ENCODE measurements at regions not wholly inside any gene's neighbourhood (a gene's known extent, or its start where the extent isn't known, plus 50 kb on each side); places are given as distances from the start of the nearest gene placed in this dataset.

GRCh38 chr7:114112806-114113205 is 194.0 kb upstream of the PPP1R3A start:
- DNase-seq (ENCODE audit: low read depth, low spot score) = no peak
- Histone ChIP-seq H3K9me1 (ENCODE audit: control insufficient read depth, extremely low read depth, insufficient read depth, low read length) (no peaks in the 10 kb centered on the region), H3K4me3 (ENCODE audit: control insufficient read depth in 2 of 3, extremely low read depth in 1 of 3, insufficient read depth in 2 of 3, low read depth in 1 of 3, low read length in 3 of 3) (no peak overlapping the region), H3K9me3 (ENCODE audit: control insufficient read depth, low read depth, low read length) (no peaks in the 10 kb centered on the region), H3K4me2 (ENCODE audit: control insufficient read depth, extremely low read depth, insufficient read depth, low read depth, low read length) (no peak overlapping the region), H2AFZ (ENCODE audit: control insufficient read depth, low read length) (no peak overlapping the region), H3K27ac (ENCODE audit: control insufficient read depth, insufficient read depth, low read length) (no peak overlapping the region), H3K9ac (ENCODE audit: control insufficient read depth, extremely low read depth, insufficient read depth, low read length) (no peak overlapping the region), H3K4me1 (ENCODE audit: control insufficient read depth, extremely low read depth, insufficient read depth, low read length) (no peaks in the 10 kb centered on the region), H3K36me3 (ENCODE audit: control insufficient read depth in 2 of 2, extremely low read depth in 1 of 2, insufficient read depth in 2 of 2, low read length in 2 of 2) (no peaks in the 10 kb centered on the region), H3K79me2 (ENCODE audit: control insufficient read depth, insufficient read depth, low read length) (no peaks in the 10 kb centered on the region), H4K20me1 (ENCODE audit: control insufficient read depth, extremely low read depth, insufficient read depth, low read length) (no peaks in the 10 kb centered on the region), H3K27me3 (ENCODE audit: control insufficient read depth, extremely low read depth, insufficient read depth, low read length) (no peaks in the 10 kb centered on the region)
- no peak for TF ChIP-seq CTCF (optimal IDR thresholded peaks at IDR 0.05 in 1 of 3, IDR thresholded peaks at IDR 0.05 in 1 of 3, conservative IDR thresholded peaks at IDR 0.05 in 1 of 3; ENCODE audit: extremely low read depth in 1 of 3, insufficient read depth in 2 of 3, low read length in 3 of 3)
- no peak for TF ChIP-seq EZH2 (IDR thresholded peaks at IDR 0.05; ENCODE audit: low read length)
- dilution Hi-C loops (cut with MboI; ENCODE audit: extremely low pct_ligation_motif_present, low sequenced_read_pairs) = no loop called here
- FAIRE-seq = no peak

- dilution Hi-C loops (cut with MboI; ENCODE audit: extremely low pct_ligation_motif_present, low sequenced_read_pairs) = no loop called here
- H3K4me3 ChIP-seq (ENCODE audit: control insufficient read depth in 2 of 3, extremely low read depth in 1 of 3, insufficient read depth in 2 of 3, low read depth in 1 of 3, low read length in 3 of 3) = no peak overlapping the region
- no peaks in the 10 kb centered on the region for H3K9me1 ChIP-seq (ENCODE audit: control insufficient read depth, extremely low read depth, insufficient read depth, low read length)
- no peak overlapping the region for H3K9ac ChIP-seq (ENCODE audit: control insufficient read depth, extremely low read depth, insufficient read depth, low read length)
- no peaks in the 10 kb centered on the region for H3K9me3 ChIP-seq (ENCODE audit: control insufficient read depth, low read depth, low read length)
- H3K27me3 ChIP-seq (ENCODE audit: control insufficient read depth, extremely low read depth, insufficient read depth, low read length) = no peaks in the 10 kb centered on the region
- no peaks in the 10 kb centered on the region for H4K20me1 ChIP-seq (ENCODE audit: control insufficient read depth, extremely low read depth, insufficient read depth, low read length)
- TF ChIP-seq CTCF (optimal IDR thresholded peaks at IDR 0.05 in 1 of 3, IDR thresholded peaks at IDR 0.05 in 1 of 3, conservative IDR thresholded peaks at IDR 0.05 in 1 of 3; ENCODE audit: extremely low read depth in 1 of 3, insufficient read depth in 2 of 3, low read length in 3 of 3) (no peak), EZH2 (IDR thresholded peaks at IDR 0.05; ENCODE audit: low read length) (no peak)
- H3K4me2 ChIP-seq (ENCODE audit: control insufficient read depth, extremely low read depth, insufficient read depth, low read depth, low read length) = no peak overlapping the region
- no peaks in the 10 kb centered on the region for H3K36me3 ChIP-seq (ENCODE audit: control insufficient read depth in 2 of 2, extremely low read depth in 1 of 2, insufficient read depth in 2 of 2, low read length in 2 of 2)
- no peaks in the 10 kb centered on the region for H3K4me1 ChIP-seq (ENCODE audit: control insufficient read depth, extremely low read depth, insufficient read depth, low read length)
- FAIRE-seq (no peak), DNase-seq (ENCODE audit: low read depth, low spot score) (no peak)
- no peaks in the 10 kb centered on the region for H3K79me2 ChIP-seq (ENCODE audit: control insufficient read depth, insufficient read depth, low read length)
- H2AFZ ChIP-seq (ENCODE audit: control insufficient read depth, low read length) = no peak overlapping the region
- no peak overlapping the region for H3K27ac ChIP-seq (ENCODE audit: control insufficient read depth, insufficient read depth, low read length)
These were observed 191.9 kb upstream of the PPP1R3A start for GRCh38 chr7:114110666-114111065.

Measured in keratinocyte (primary cell).